GM12874 (cell line): ENCODE measurements at regions not wholly inside any gene's neighbourhood (a gene's known extent, or its start where the extent isn't known, plus 50 kb on each side); places are given as distances from the start of the nearest gene placed in this dataset.

Experiments
- CTCF ChIP-seq: IDR thresholded peaks from 2 replicates; pipeline ENCODE4 v1.5.1; 2011; ENCODE audit warnings: low read depth, mild to moderate bottlenecking, control low read depth, low read length, moderate library complexity; ENCODE audit not compliant: insufficient read depth

GRCh38 chr18:22702806-22703205 lies 230.3 kb upstream of the RBBP8 start:
- TF ChIP-seq CTCF, result no peak

GRCh38 chr18:22703883-22704585 lies 229.1 kb upstream of the RBBP8 start:
- peak; percentile 65 for TF ChIP-seq CTCF

GRCh38 chr18:22704586-22704918 lies 228.6 kb upstream of the RBBP8 start:
- TF ChIP-seq CTCF, result no peak

- TF ChIP-seq CTCF, result no peak
Observed at GRCh38 chr18:22705328-22705727, 227.8 kb upstream of the RBBP8 start.

DNA sequence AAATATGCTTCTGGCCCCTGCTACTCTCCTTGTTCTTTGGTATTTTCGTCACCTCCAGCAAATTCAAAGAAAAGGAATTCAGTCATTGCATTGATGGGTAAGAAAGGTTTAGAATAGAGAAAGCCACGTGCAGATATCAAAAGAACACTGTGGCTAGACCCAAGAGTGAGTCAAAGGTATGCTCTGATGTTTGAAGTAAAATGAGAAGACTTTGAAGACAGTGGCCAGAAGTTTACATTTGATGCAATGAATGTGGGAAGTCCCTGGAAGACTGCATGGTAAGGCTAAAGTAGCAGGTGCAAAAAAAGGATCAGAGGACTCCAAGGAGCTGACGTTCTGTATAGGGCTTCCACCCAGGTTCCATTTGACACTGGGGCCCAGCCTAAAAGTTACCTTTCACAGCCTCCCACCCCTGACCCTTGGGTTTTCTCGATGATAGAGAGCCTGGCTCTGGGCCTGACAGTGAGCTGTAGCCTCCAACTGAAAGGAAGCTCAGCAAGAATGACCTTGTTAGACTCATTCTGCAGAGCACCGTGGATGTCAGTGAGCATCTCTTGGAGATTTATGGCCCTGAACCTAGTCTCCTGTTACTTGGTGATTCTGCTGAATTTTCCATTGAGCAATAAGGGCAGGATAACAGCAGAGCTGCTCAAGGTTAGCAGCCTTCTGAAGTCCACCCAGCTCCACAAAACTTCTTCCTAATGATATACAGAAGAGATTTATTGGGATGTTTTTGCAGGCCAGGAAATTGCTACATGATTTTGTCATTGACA lies 223.7 kb upstream of the RBBP8 start:
- no peak for TF ChIP-seq CTCF

- TF ChIP-seq CTCF, result no peak
Observed at GRCh38 chr18:22710673-22711191, 222.4 kb upstream of the RBBP8 start.

GRCh38 chr18:22711192-22711685 lies 221.9 kb upstream of the RBBP8 start:
- TF ChIP-seq CTCF, result no peak
